ENCODE measurements at regions not wholly inside any gene's neighbourhood (a gene's known extent, or its start where the extent isn't known, plus 50 kb on each side); places are given as distances from the start of the nearest gene placed in this dataset.

DNA sequence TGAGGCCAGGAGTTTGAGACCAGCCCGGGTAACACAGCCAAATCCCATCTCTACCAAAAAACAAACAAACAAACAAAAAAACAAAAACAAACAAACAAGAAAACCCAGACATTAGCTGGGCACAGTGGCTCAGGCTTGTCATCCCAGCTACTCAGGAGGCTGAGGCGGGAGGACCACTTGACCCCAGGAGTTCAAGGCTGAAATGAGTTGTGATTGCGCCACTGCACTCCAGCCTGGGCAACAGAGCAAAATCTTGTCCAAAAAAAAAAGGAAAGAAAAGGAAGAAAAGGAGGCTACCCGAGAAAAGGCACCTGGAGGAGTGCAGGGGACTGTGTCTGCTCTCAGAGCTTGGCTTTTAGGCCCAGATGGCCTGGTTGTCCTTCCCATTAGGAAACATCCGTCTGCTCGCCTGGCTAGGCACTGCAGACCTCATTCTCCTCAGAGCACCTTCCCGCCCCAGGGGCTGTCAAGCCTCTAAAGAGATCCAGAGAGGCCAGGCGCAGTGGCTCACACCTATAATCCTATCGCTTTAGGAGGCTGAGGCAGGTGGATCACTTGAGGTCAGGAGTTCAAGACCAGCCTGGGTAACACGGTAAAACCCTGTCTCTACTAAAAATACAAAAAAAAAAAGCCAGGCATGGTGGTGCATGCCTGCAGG lies 185.3 kb upstream of the IER5L start (continued):
- TF ChIP-seq CHD7 (IDR thresholded peaks at IDR 0.05; ENCODE audit: insufficient replicate concordance, low read length): no peak
- no peak for TF ChIP-seq KDM1A (IDR thresholded peaks at IDR 0.05; ENCODE audit: borderline replicate concordance, low read length)
- TF ChIP-seq SP4 (IDR thresholded peaks at IDR 0.05; ENCODE audit: low read length): no peak
